ENCODE measurements at regions not wholly inside any gene's neighbourhood (a gene's known extent, or its start where the extent isn't known, plus 50 kb on each side); places are given as distances from the start of the nearest gene placed in this dataset.

GRCh38 chr4:163414275-163414674 is 59.3 kb downstream of the TKTL2 start:
- no peak for TF ChIP-seq EZH2 (IDR thresholded peaks at IDR 0.05; ENCODE audit: low read depth, unreplicated experiment)
- TF ChIP-seq CTCF (conservative IDR thresholded peaks at IDR 0.05; ENCODE audit: low read depth in 2 of 2) = no peak

Measured in GM23338 (cell line).